H9 (cell line): ENCODE measurements at regions not wholly inside any gene's neighbourhood (a gene's known extent, or its start where the extent isn't known, plus 50 kb on each side); places are given as distances from the start of the nearest gene placed in this dataset.

Experiments
- DNase-seq: peaks from one replicate; pipeline ENCODE4 v3.0.0-alpha.2; 2017
- H2AFZ ChIP-seq: one replicate; pipeline ENCODE4 v1.6.1; 2013; ENCODE audit warnings: mild to moderate bottlenecking, low read length, control low read depth, moderate library complexity
- H2AK5ac ChIP-seq: 2 replicates; pipeline ENCODE4 v1.6.1; 2013; ENCODE audit warnings: low read length, control low read depth, mixed read lengths; ENCODE audit not compliant: insufficient read length
- H2BK120ac ChIP-seq: one replicate; pipeline ENCODE4 v1.6.1; 2013; ENCODE audit warnings: low read depth, mild to moderate bottlenecking, low read length, control low read depth, inconsistent platforms; ENCODE audit not compliant: poor library complexity, severe bottlenecking
- H2BK12ac ChIP-seq: 2 replicates; pipeline ENCODE4 v1.6.1; 2013; ENCODE audit warnings: low read length, control low read depth, mixed read lengths, low read depth; ENCODE audit not compliant: insufficient read length
- H2BK15ac ChIP-seq: 2 replicates; pipeline ENCODE4 v1.6.1; 2013; ENCODE audit warnings: low read depth, low read length, control low read depth
- H2BK20ac ChIP-seq: one replicate; pipeline ENCODE4 v1.6.1; 2013; ENCODE audit warnings: low read depth, mild to moderate bottlenecking, low read length, control low read depth, inconsistent platforms; ENCODE audit not compliant: poor library complexity, severe bottlenecking
- H2BK5ac ChIP-seq: 2 replicates; pipeline ENCODE4 v1.6.1; 2013; ENCODE audit warnings: low read length, control low read depth, mixed read lengths; ENCODE audit not compliant: insufficient read length
- H3K14ac ChIP-seq: 2 replicates; pipeline ENCODE4 v1.6.1; 2013; ENCODE audit warnings: low read length, control low read depth; ENCODE audit not compliant: insufficient read depth
- H3K18ac ChIP-seq: 2 replicates; pipeline ENCODE4 v1.6.1; 2013; ENCODE audit warnings: low read depth, mild to moderate bottlenecking, mixed read lengths, low read length, control low read depth; ENCODE audit not compliant: insufficient read length
- H3K23ac ChIP-seq: 2 replicates; pipeline ENCODE4 v1.6.1; 2013; ENCODE audit warnings: low read length, control low read depth, mixed read lengths, low read depth; ENCODE audit not compliant: insufficient read length
- H3K23me2 ChIP-seq: 2 replicates; pipeline ENCODE4 v1.6.1; 2013; ENCODE audit warnings: low read depth, mild to moderate bottlenecking, mixed read lengths, low read length, control low read depth; ENCODE audit not compliant: insufficient read length, poor library complexity, severe bottlenecking
- H3K27ac ChIP-seq: 2 replicates; pipeline ENCODE4 v1.5.1; 2013; ENCODE audit warnings: low read length, control low read depth, mixed read lengths, low read depth; ENCODE audit not compliant: insufficient read length
- H3K27me3 ChIP-seq: 2 replicates; pipeline ENCODE4 v1.6.1; 2013; ENCODE audit warnings: low read length, control low read depth, inconsistent platforms; ENCODE audit not compliant: insufficient read depth
- H3K4ac ChIP-seq: 2 replicates; pipeline ENCODE4 v1.6.1; 2013; ENCODE audit warnings: low read depth, mild to moderate bottlenecking, control low read depth, inconsistent platforms, low read length, moderate library complexity
- H3K4me1 ChIP-seq: 2 replicates; pipeline ENCODE4 v1.6.1; 2013; ENCODE audit warnings: low read length, control low read depth, inconsistent platforms; ENCODE audit not compliant: insufficient read depth
- H3K4me2 ChIP-seq: 2 replicates; pipeline ENCODE4 v1.6.1; 2013; ENCODE audit warnings: low read length, control low read depth, mixed read lengths; ENCODE audit not compliant: insufficient read length, insufficient read depth
- H3K56ac ChIP-seq: 2 replicates; pipeline ENCODE4 v1.6.1; 2013; ENCODE audit warnings: low read depth, mild to moderate bottlenecking, mixed read lengths, low read length, control low read depth; ENCODE audit not compliant: insufficient read length
- H3K79me1 ChIP-seq: 2 replicates; pipeline ENCODE4 v1.6.1; 2013; ENCODE audit warnings: low read depth, mild to moderate bottlenecking, moderate library complexity, low read length, control low read depth, inconsistent platforms; ENCODE audit not compliant: insufficient read depth, poor library complexity, severe bottlenecking
- H3K79me2 ChIP-seq: 2 replicates; pipeline ENCODE4 v1.6.1; 2013; ENCODE audit warnings: low read length, control low read depth, inconsistent platforms; ENCODE audit not compliant: insufficient read depth
- H3K9ac ChIP-seq: 2 replicates; pipeline ENCODE4 v1.6.1; 2013; ENCODE audit warnings: low read length, control low read depth, mixed read lengths; ENCODE audit not compliant: insufficient read length; ENCODE audit errors: extremely low read depth
- H3K9me3 ChIP-seq: one replicate; pipeline ENCODE4 v1.6.1; 2013; ENCODE audit warnings: low read depth, low read length, inconsistent platforms; ENCODE audit not compliant: control insufficient read depth
- H3T11ph ChIP-seq: one replicate; pipeline ENCODE4 v1.6.1; 2013; ENCODE audit warnings: mild to moderate bottlenecking, low read length, control low read depth, inconsistent platforms
- H4K20me1 ChIP-seq: one replicate; pipeline ENCODE4 v1.6.1; 2013; ENCODE audit not compliant: control insufficient read depth, insufficient read length, insufficient read depth
- H4K5ac ChIP-seq: 2 replicates; pipeline ENCODE4 v1.6.1; 2013; ENCODE audit warnings: low read depth, mild to moderate bottlenecking, mixed read lengths, low read length, control low read depth; ENCODE audit not compliant: insufficient read length
- H4K8ac ChIP-seq: replicated peaks from 2 replicates; pipeline ENCODE4 v1.6.1; 2013; ENCODE audit warnings: low read length, control low read depth, mixed read lengths, low read depth; ENCODE audit not compliant: insufficient read length
- H4K91ac ChIP-seq: 2 replicates; pipeline ENCODE4 v1.6.1; 2013; ENCODE audit warnings: low read depth, mild to moderate bottlenecking, moderate library complexity, mixed read lengths, low read length, control low read depth; ENCODE audit not compliant: insufficient read length
- H3K27ac Mint-ChIP-seq, 3 experiments: 2 replicates in 2 of 3; 3 replicates in 1 of 3; pipeline ENCODE4 v1.8.0; 2020 to 2021; ENCODE audit warnings: mixed read lengths in 3 of 3, mild to moderate bottlenecking in 1 of 3, moderate library complexity in 1 of 3
- H3K27me3 Mint-ChIP-seq: 2 replicates; pipeline ENCODE4 v1.8.0; 2021; ENCODE audit warnings: low read depth, mild to moderate bottlenecking, moderate library complexity, mixed read lengths
- H3K36me3 Mint-ChIP-seq, 3 experiments: 2 replicates in 2 of 3; 3 replicates in 1 of 3; pipeline ENCODE4 v1.8.0; 2020 to 2021; ENCODE audit warnings: low read depth in 3 of 3, mixed read lengths in 3 of 3; ENCODE audit not compliant: insufficient read depth in 1 of 3
- H3K4me1 Mint-ChIP-seq, 2 experiments: 2 replicates each; pipeline ENCODE4 v1.8.0; 2020; ENCODE audit warnings: mixed read lengths in 2 of 2
- H3K4me3 Mint-ChIP-seq, 2 experiments: 2 replicates in 1 of 2; 3 replicates in 1 of 2; pipeline ENCODE4 v1.8.0; 2020 to 2021; ENCODE audit warnings: mild to moderate bottlenecking in 2 of 2, mixed read lengths in 2 of 2, moderate library complexity in 1 of 2
- H3K9me3 Mint-ChIP-seq, 2 experiments: 2 replicates in 1 of 2; 3 replicates in 1 of 2; pipeline ENCODE4 v1.8.0; 2020; ENCODE audit warnings: mild to moderate bottlenecking in 2 of 2, mixed read lengths in 2 of 2, moderate library complexity in 1 of 2
- CTCF ChIP-seq: fragments of 200-600 bp; sonication (generic); conservative IDR thresholded peaks from 3 replicates; pipeline ENCODE4 v1.8.0; 2021; ENCODE audit warnings: antibody characterized with exemption, mild to moderate bottlenecking
- WGBS: extraction: QIAGEN DNeasy Blood & Tissue Kit; methylation state at CpG from one replicate; pipeline ENCODE4 v1.1.7; 2013; ENCODE audit warnings: missing lambda C conversion rate, low lambda C conversion rate, mixed read lengths; ENCODE audit not compliant: insufficient read length; ENCODE audit errors: extremely low coverage; 5-methylcytosine and 5-hydroxymethylcytosine counted together

- Histone ChIP-seq H3K18ac (no peak overlapping the region), H3K23me2 (no peaks in the 10 kb centered on the region), H3K27ac (no peak overlapping the region), H3K4me1 (no peaks in the 10 kb centered on the region), H2BK5ac (no peak overlapping the region), H2BK120ac (no peak overlapping the region), H4K20me1 (no peaks in the 10 kb centered on the region), H3K56ac (no peak overlapping the region), H3K4ac (no peak overlapping the region), H3K14ac (no peak overlapping the region), H3K9me3 (no peaks in the 10 kb centered on the region), H3K79me2 (no peaks in the 10 kb centered on the region), H3T11ph (no peak overlapping the region), H4K91ac (no peak overlapping the region), H2AFZ (no peak overlapping the region), H3K4me2 (no peak overlapping the region), H4K5ac (no peak overlapping the region), H2BK20ac (no peak overlapping the region), H3K79me1 (no peaks in the 10 kb centered on the region), H4K8ac (no peak overlapping the region), H2BK15ac (no peak overlapping the region), H3K9ac (no peak overlapping the region), H2BK12ac (no peak overlapping the region), H3K27me3 (no peaks in the 10 kb centered on the region), H2AK5ac (no peak overlapping the region), H3K23ac (no peak overlapping the region)
- Mint-ChIP-seq H3K27me3 (peaks cover 48% of the 10 kb centered on the region), H3K9me3 (no peaks in the 10 kb centered on the region), H3K36me3 (no peaks in the 10 kb centered on the region), H3K4me1 (no peaks in the 10 kb centered on the region; a peak in 1 of 4 replicates), H3K4me3 (no peak overlapping the region), H3K27ac (no peak overlapping the region)
- no peak for TF ChIP-seq CTCF
- WGBS: no CpG with 5 or more reads among the region's 2 CpGs
- no peak for DNase-seq
These were observed 54.4 kb upstream of the LMX1B start for GRCh38 chr9:126559296-126559695.
